ENCODE measurements at regions not wholly inside any gene's neighbourhood (a gene's known extent, or its start where the extent isn't known, plus 50 kb on each side); places are given as distances from the start of the nearest gene placed in this dataset.

GRCh38 chr10:29068302-29068701 lies 220.6 kb upstream of the LYZL1 start:
- FAIRE-seq, result no peak
- no peak for ATAC-seq
- H3K4me2 ChIP-seq (ENCODE audit: control insufficient read depth, insufficient read depth), result no peak overlapping the region
- intact Hi-C loops (cut with micrococcal nuclease; ENCODE audit: unreplicated experiment), result no loop called here
- 47% methylated on average over 1 of the region's 1 CpG for WGBS (ENCODE audit: insufficient coverage, insufficient replicate concordance, low lambda C conversion rate, missing lambda C conversion rate)
- ChIA-PET POLR2A (no interaction called here), CTCF (no interaction called here), RAD21 (ENCODE audit: unreplicated experiment) (no interaction called here), SMC1A (ENCODE audit: uncharacterized antibody, unreplicated experiment) (no interaction called here)
- no peak for DNase-seq (ENCODE audit: low read depth, low spot score)
- H2AFZ ChIP-seq (ENCODE audit: control insufficient read depth, low read depth, low read length), result no peak overlapping the region
- H3K4me1 ChIP-seq (ENCODE audit: control insufficient read depth, insufficient read depth, low read length), result no peaks in the 10 kb centered on the region
- H3K27ac ChIP-seq (ENCODE audit: control insufficient read depth, insufficient read depth), result no peak overlapping the region
- TF ChIP-seq SMARCA5 (IDR thresholded peaks at IDR 0.05) (no peak), KDM1A (IDR thresholded peaks at IDR 0.05; ENCODE audit: borderline replicate concordance) (no peak), RFX5 (IDR thresholded peaks at IDR 0.05; ENCODE audit: low read depth, low read length) (no peak), SUZ12 (IDR thresholded peaks at IDR 0.05; ENCODE audit: unreplicated experiment) (no peak), NFYA (IDR thresholded peaks at IDR 0.05; ENCODE audit: borderline replicate concordance, low read depth, low read length) (no peak), SRF (IDR thresholded peaks at IDR 0.05; ENCODE audit: low read depth in 2 of 2, low read length in 2 of 2) (no peak), RB1 (IDR thresholded peaks at IDR 0.05; ENCODE audit: borderline replicate concordance) (no peak), POLR2AphosphoS2 (IDR thresholded peaks at IDR 0.05; ENCODE audit: low read depth, low read length) (no peak), POU2F2 (IDR thresholded peaks at IDR 0.05; ENCODE audit: borderline replicate concordance, low read depth, low read length) (no peak), ATF3 (IDR thresholded peaks at IDR 0.05; ENCODE audit: borderline replicate concordance, extremely low read depth, low read depth, low read length) (no peak), NFYB (IDR thresholded peaks at IDR 0.05; ENCODE audit: insufficient read depth, low read depth, low read length) (no peak), RELA (IDR thresholded peaks at IDR 0.05; ENCODE audit: borderline replicate concordance, partially characterized antibody) (no peak), PAX5 (IDR thresholded peaks at IDR 0.05; ENCODE audit: borderline replicate concordance, low read depth, low read length) (no peak), TCF3 (IDR thresholded peaks at IDR 0.05; ENCODE audit: borderline replicate concordance, insufficient read depth, low read depth, low read length) (no peak), CREB1 (IDR thresholded peaks at IDR 0.05; ENCODE audit: low read depth) (no peak), RBBP5 (conservative IDR thresholded peaks at IDR 0.05) (no peak), BMI1 (IDR thresholded peaks at IDR 0.05; ENCODE audit: borderline replicate concordance) (no peak), CHD2 (IDR thresholded peaks at IDR 0.05; ENCODE audit: borderline replicate concordance, low read depth, low read length) (no peak)
- H4K20me1 ChIP-seq (ENCODE audit: control insufficient read depth, insufficient read depth), result no peaks in the 10 kb centered on the region
- no peaks in the 10 kb centered on the region for H3K9me3 ChIP-seq (replicated peaks; ENCODE audit: control insufficient read depth, insufficient read depth, low read length)
- H3K4me3 ChIP-seq, result no peak overlapping the region
- H3K79me2 ChIP-seq (ENCODE audit: control insufficient read depth, insufficient read depth, low read length), result no peaks in the 10 kb centered on the region
- no peak overlapping the region for H3K9ac ChIP-seq (ENCODE audit: control insufficient read depth, insufficient read depth, low read length)
- BruUV-seq (replicated peaks), result no TSS peak
- H3K27me3 ChIP-seq (replicated peaks in 1 of 2; ENCODE audit: control insufficient read depth in 2 of 2, insufficient read depth in 2 of 2, low read length in 1 of 2), result no peaks in the 10 kb centered on the region
- in situ Hi-C loops (cut with MboI), result no loop called here
- H3K36me3 ChIP-seq (ENCODE audit: control insufficient read depth in 2 of 2, insufficient read depth in 2 of 2, low read length in 1 of 2), result no peaks in the 10 kb centered on the region

Measured in GM12878 (cell line).